T-cell (primary cell): ENCODE measurements at regions not wholly inside any gene's neighbourhood (a gene's known extent, or its start where the extent isn't known, plus 50 kb on each side); places are given as distances from the start of the nearest gene placed in this dataset.

Experiments
- ATAC-seq, 4 experiments: fragments of 200-7000 bp in 3 of 4; fragments of 150-1000 bp in 1 of 4; cut with Tn5 transposase; replicated peaks in 1 of 4; 1 replicate in 3 of 4; 2 replicates in 1 of 4; pipeline ENCODE4 v1.10.0; 2021; ENCODE audit warnings: moderate library complexity in 3 of 4, mild to moderate bottlenecking in 2 of 4, moderate number of reproducible peaks in 1 of 4
- CTCF ChIA-PET, 2 donors: fragments of 300-600 bp; sonication (Branson Sonifier 250); formaldehyde crosslinking; loops; one replicate each; lab custom pipeline; 2022; ENCODE audit warnings: antibody characterized with exemption in 2 of 2; lab: Charles Lee
- POLR2A ChIA-PET, 2 donors: fragments of 300-600 bp; sonication (Branson Sonifier 250); formaldehyde crosslinking; loops; one replicate each; lab custom pipeline; 2022; ENCODE audit warnings: antibody characterized with exemption in 2 of 2; lab: Charles Lee
- DNase-seq, 35 experiments: peaks; one replicate each; pipeline versions ENCODE4 v3.0.0 to v3.0.0-alpha.2; 2013 to 2023
- H3K27ac ChIP-seq: one replicate; pipeline ENCODE4 v1.5.1; 2013; ENCODE audit warnings: low read length
- H3K27me3 ChIP-seq, 2 experiments: replicated peaks in 1 of 2; 1 replicate in 1 of 2; 2 replicates in 1 of 2; pipeline versions ENCODE4 v1.6.1 to v1.7.0; 2013; ENCODE audit warnings: low read length in 1 of 2, mixed read lengths in 1 of 2; ENCODE audit not compliant: control insufficient read depth in 2 of 2, insufficient read depth in 2 of 2; ENCODE audit errors: extremely low read depth in 1 of 2
- H3K36me3 ChIP-seq, 2 donors: 1 replicate in 1 of 2; 2 replicates in 1 of 2; pipeline versions ENCODE4 v1.6.1 to v1.7.0; 2013; ENCODE audit warnings: low read length in 1 of 2; ENCODE audit not compliant: control insufficient read depth in 2 of 2, insufficient read depth in 1 of 2; ENCODE audit errors: extremely low read depth in 1 of 2
- H3K4me1 ChIP-seq, 2 experiments: 1 replicate in 1 of 2; 2 replicates in 1 of 2; pipeline versions ENCODE4 v1.6.1 to v1.7.0; 2013; ENCODE audit warnings: low read length in 2 of 2, mixed read lengths in 1 of 2; ENCODE audit not compliant: insufficient read depth in 2 of 2, control insufficient read depth in 1 of 2; ENCODE audit errors: extremely low read depth in 1 of 2
- H3K4me3 ChIP-seq, 2 donors: 1 replicate in 1 of 2; 2 replicates in 1 of 2; pipeline versions ENCODE4 v1.5.1 to v1.7.0; 2013; ENCODE audit warnings: mild to moderate bottlenecking in 2 of 2, low read length in 1 of 2, moderate library complexity in 1 of 2; ENCODE audit not compliant: control insufficient read depth in 1 of 2; ENCODE audit errors: extremely low read depth in 1 of 2
- H3K9me3 ChIP-seq: 2 replicates; pipeline ENCODE4 v1.7.0; 2013
- H3K27ac Mint-ChIP-seq, 2 donors: one replicate each; pipeline ENCODE4 v1.8.0; 2020 to 2021; ENCODE audit warnings: mild to moderate bottlenecking in 2 of 2, mixed read lengths in 2 of 2
- H3K27me3 Mint-ChIP-seq, 2 donors: one replicate each; pipeline ENCODE4 v1.8.0; 2021 to 2022; ENCODE audit warnings: mixed read lengths in 2 of 2
- H3K36me3 Mint-ChIP-seq: one replicate; pipeline ENCODE4 v1.8.0; 2021; ENCODE audit warnings: mixed read lengths
- H3K4me1 Mint-ChIP-seq, 3 donors: one replicate each; pipeline ENCODE4 v1.8.0; 2020 to 2022; ENCODE audit warnings: mixed read lengths in 3 of 3, mild to moderate bottlenecking in 1 of 3
- H3K4me3 Mint-ChIP-seq, 3 donors: one replicate each; pipeline ENCODE4 v1.8.0; 2020 to 2022; ENCODE audit warnings: mild to moderate bottlenecking in 3 of 3, mixed read lengths in 3 of 3, moderate library complexity in 3 of 3
- H3K9me3 Mint-ChIP-seq, 3 donors: one replicate each; pipeline ENCODE4 v1.8.0; 2020 to 2022; ENCODE audit warnings: mixed read lengths in 3 of 3
- WGBS: methylation state at CpG from one replicate; pipeline ENCODE4 v1.1.5; 2013; ENCODE audit warnings: missing lambda C conversion rate; ENCODE audit not compliant: insufficient coverage; 5-methylcytosine and 5-hydroxymethylcytosine counted together

GRCh38 chr22:27239520-27239919, 562.0 kb downstream of the MN1 start:
- Mint-ChIP-seq H3K27me3 (peaks cover 7 to 14% of the 10 kb centered on the region in 2 donors), H3K9me3 (no peaks in the 10 kb centered on the region), H3K36me3 (no peaks in the 10 kb centered on the region), H3K27ac (no peak overlapping the region), H3K4me1 (no peaks in the 10 kb centered on the region), H3K4me3 (no peak overlapping the region)
- ATAC-seq (no peak), DNase-seq (no peak)
- ChIA-PET CTCF (no interaction called here), POLR2A (no interaction called here)
- Histone ChIP-seq H3K27ac (no peak overlapping the region), H3K4me1 (no peaks in the 10 kb centered on the region), H3K4me3 (no peak overlapping the region), H3K27me3 (peaks cover 0 to 23% of the 10 kb centered on the region in 2 experiments), H3K9me3 (no peaks in the 10 kb centered on the region), H3K36me3 (no peaks in the 10 kb centered on the region)
- 80% methylated on average over 4 of the region's 4 CpGs for WGBS

GRCh38 chr22:27240298-27241075, 561.1 kb downstream of the MN1 start:
- no peak for ATAC-seq
- POLR2A ChIA-PET = interaction anchor here in 1 of 2 donors (0.5 kb wide), 1 partner anchor 204 kb away, joined by 7 read pairs; no protein-coding TSS in a partner anchor
- Histone ChIP-seq H3K36me3 (no peaks in the 10 kb centered on the region), H3K9me3 (no peaks in the 10 kb centered on the region), H3K4me1 (no peaks in the 10 kb centered on the region), H3K27ac (no peak overlapping the region), H3K27me3 (peaks cover 0 to 23% of the 10 kb centered on the region in 2 experiments), H3K4me3 (no peak overlapping the region)
- Mint-ChIP-seq H3K4me1 (no peaks in the 10 kb centered on the region), H3K4me3 (no peak overlapping the region), H3K36me3 (no peaks in the 10 kb centered on the region), H3K27me3 (peaks cover 7 to 14% of the 10 kb centered on the region in 2 donors), H3K9me3 (no peaks in the 10 kb centered on the region), H3K27ac (no peak overlapping the region)
- CTCF ChIA-PET = no interaction called here
- DNase-seq = no peak
- WGBS = 56% methylated on average over 2 of the region's 5 CpGs

GRCh38 chr22:27241430-27242321, 559.9 kb downstream of the MN1 start:
- ATAC-seq = no peak
- Histone ChIP-seq H3K27me3 (peaks cover 0 to 23% of the 10 kb centered on the region in 2 experiments), H3K4me1 (no peaks in the 10 kb centered on the region), H3K36me3 (no peaks in the 10 kb centered on the region), H3K27ac (no peak overlapping the region), H3K4me3 (no peak overlapping the region), H3K9me3 (no peaks in the 10 kb centered on the region)
- ChIA-PET POLR2A (no interaction called here), CTCF (no interaction called here)
- no peak overlapping the region for H3K27ac Mint-ChIP-seq
- H3K36me3 Mint-ChIP-seq = no peaks in the 10 kb centered on the region
- H3K4me1 Mint-ChIP-seq = peaks cover 0 to 5% (median 5%) of the 10 kb centered on the region in 3 donors
- 90% methylated on average over 5 of the region's 8 CpGs for WGBS
- H3K27me3 Mint-ChIP-seq = peaks cover 7 to 11% of the 10 kb centered on the region in 2 donors
- no peak for DNase-seq
- H3K4me3 Mint-ChIP-seq = no peak overlapping the region
- H3K9me3 Mint-ChIP-seq = peaks cover 0 to 6% (median 0%) of the 10 kb centered on the region in 3 donors

GRCh38 chr22:27242474-27242873, 559.1 kb downstream of the MN1 start:
- Histone ChIP-seq H3K4me3 (no peak overlapping the region), H3K4me1 (no peaks in the 10 kb centered on the region), H3K27me3 (peaks cover 0 to 23% of the 10 kb centered on the region in 2 experiments), H3K36me3 (no peaks in the 10 kb centered on the region), H3K27ac (no peak overlapping the region), H3K9me3 (no peaks in the 10 kb centered on the region)
- WGBS = 25% methylated on average over 1 of the region's 6 CpGs
- Mint-ChIP-seq H3K36me3 (no peaks in the 10 kb centered on the region), H3K9me3 (peaks cover 0 to 8% (median 0%) of the 10 kb centered on the region in 3 donors), H3K27ac (no peak overlapping the region), H3K4me3 (no peak overlapping the region), H3K4me1 (peaks cover 8 to 13% (median 11%) of the 10 kb centered on the region in 3 donors), H3K27me3 (peaks cover 7 to 8% of the 10 kb centered on the region in 2 donors)
- DNase-seq = no peak
- POLR2A ChIA-PET = no interaction called here
- ATAC-seq = no peak
- CTCF ChIA-PET = no interaction called here

GRCh38 chr22:27242917-27243589, 558.5 kb downstream of the MN1 start:
- no peaks in the 10 kb centered on the region for H3K4me1 ChIP-seq
- WGBS = 79% methylated on average over 6 of the region's 12 CpGs
- H3K4me3 Mint-ChIP-seq = no peak overlapping the region
- DNase-seq (no peak), ATAC-seq (no peak)
- no peak overlapping the region for H3K27ac Mint-ChIP-seq
- no peaks in the 10 kb centered on the region for H3K36me3 ChIP-seq
- no peaks in the 10 kb centered on the region for H3K9me3 ChIP-seq
- H3K27me3 Mint-ChIP-seq = peaks cover 7 to 8% of the 10 kb centered on the region in 2 donors
- H3K27ac ChIP-seq = no peak overlapping the region
- H3K27me3 ChIP-seq = peaks cover 0 to 23% of the 10 kb centered on the region in 2 experiments
- H3K4me3 ChIP-seq = no peak overlapping the region
- ChIA-PET CTCF (no interaction called here), POLR2A (no interaction called here)
- no peaks in the 10 kb centered on the region for H3K36me3 Mint-ChIP-seq
- H3K9me3 Mint-ChIP-seq = peaks cover 0 to 8% (median 0%) of the 10 kb centered on the region in 3 donors
- peaks cover 13 to 17% (median 16%) of the 10 kb centered on the region in 3 donors for H3K4me1 Mint-ChIP-seq

- Mint-ChIP-seq H3K27ac (no peak overlapping the region), H3K36me3 (no peaks in the 10 kb centered on the region), H3K4me3 (no peak overlapping the region), H3K27me3 (peaks cover 7 to 8% of the 10 kb centered on the region in 2 donors), H3K4me1 (peaks cover 13 to 17% (median 16%) of the 10 kb centered on the region in 3 donors), H3K9me3 (peaks cover 0 to 8% (median 0%) of the 10 kb centered on the region in 3 donors)
- 75% methylated on average over 3 of the region's 3 CpGs for WGBS
- ATAC-seq (no peak), DNase-seq (no peak)
- Histone ChIP-seq H3K27ac (no peak overlapping the region), H3K4me1 (no peaks in the 10 kb centered on the region), H3K9me3 (no peaks in the 10 kb centered on the region), H3K4me3 (no peak overlapping the region), H3K36me3 (no peaks in the 10 kb centered on the region), H3K27me3 (peaks cover 0 to 18% of the 10 kb centered on the region in 2 experiments)
- ChIA-PET CTCF (no interaction called here), POLR2A (no interaction called here)
Measured at GRCh38 chr22:27244328-27244727, 557.2 kb downstream of the MN1 start.
